ENCODE measurements at regions not wholly inside any gene's neighbourhood (a gene's known extent, or its start where the extent isn't known, plus 50 kb on each side); places are given as distances from the start of the nearest gene placed in this dataset.
A peak's percentile ranks its signal among the peaks of the same experiment; 100 is the strongest.

- H3K4me3 ChIP-seq (ENCODE audit: low read length in 2 of 2), result no peak overlapping the region
- H3K36me3 ChIP-seq (replicated peaks in 1 of 2; ENCODE audit: control insufficient read depth in 2 of 2, insufficient read depth in 2 of 2, low read length in 2 of 2), result no peaks in the 10 kb centered on the region
- H3K9ac ChIP-seq (ENCODE audit: low read depth, low read length, poor library complexity), result no peak overlapping the region
- H2BK15ac ChIP-seq (ENCODE audit: low read length), result no peak overlapping the region
- H2BK12ac ChIP-seq (ENCODE audit: low read length), result no peak overlapping the region
- H2AK5ac ChIP-seq (ENCODE audit: low read depth, low read length), result no peak overlapping the region
- WGBS, 2 donors (ENCODE audit: extremely low coverage in 2 of 2, insufficient read length in 2 of 2, insufficient replicate concordance in 1 of 2), result no CpG with 5 or more reads among the region's 5 CpGs
- no peak overlapping the region for H3K27ac ChIP-seq (replicated peaks; ENCODE audit: low read length)
- no peaks in the 10 kb centered on the region for H3K9me3 ChIP-seq (replicated peaks in 1 of 2; ENCODE audit: control insufficient read depth in 2 of 2, insufficient read depth in 1 of 2, low read depth in 1 of 2, low read length in 2 of 2)
- peak; percentile 18 for DNase-seq (ENCODE audit: low spot score)
- H3K27me3 ChIP-seq (ENCODE audit: control insufficient read depth in 3 of 3, insufficient read depth in 3 of 3, low read depth in 1 of 3, low read length in 3 of 3), result no peaks in the 10 kb centered on the region
- no peak overlapping the region for H3K14ac ChIP-seq (ENCODE audit: low read length)
- no peak overlapping the region for H2AFZ ChIP-seq (ENCODE audit: low read length)
- no peak overlapping the region for H2BK5ac ChIP-seq (ENCODE audit: low read length)
- no peak overlapping the region for H4K8ac ChIP-seq (ENCODE audit: low read depth, low read length)
- no peaks in the 10 kb centered on the region for H3K79me1 ChIP-seq (ENCODE audit: low read depth, low read length)
- H3K4me2 ChIP-seq (ENCODE audit: insufficient read depth, low read length, poor library complexity, severe bottlenecking), result no peak overlapping the region
- H3K18ac ChIP-seq (ENCODE audit: low read length), result no peak overlapping the region
- no peak overlapping the region for H3K4ac ChIP-seq (ENCODE audit: low read length)
- H4K91ac ChIP-seq (ENCODE audit: low read depth, low read length, poor library complexity), result no peak overlapping the region
- H2BK120ac ChIP-seq (ENCODE audit: low read depth, low read length), result no peak overlapping the region
- no peaks in the 10 kb centered on the region for H3K4me1 ChIP-seq (ENCODE audit: control insufficient read depth in 2 of 2, insufficient read depth in 1 of 2, low read depth in 1 of 2, low read length in 2 of 2)
- no peak overlapping the region for H3K23ac ChIP-seq (ENCODE audit: low read depth, low read length, poor library complexity)
Observed at GRCh38 chr5:118611332-118611945, 376.9 kb downstream of the DTWD2 start.

- Histone ChIP-seq H4K91ac (ENCODE audit: low read depth, low read length, poor library complexity) (no peak overlapping the region), H2AK5ac (ENCODE audit: low read depth, low read length) (no peak overlapping the region), H3K9ac (ENCODE audit: low read depth, low read length, poor library complexity) (peak overlapping the region; percentile 24), H3K14ac (ENCODE audit: low read length) (no peak overlapping the region), H2BK12ac (ENCODE audit: low read length) (no peak overlapping the region), H3K18ac (ENCODE audit: low read length) (no peak overlapping the region), H2BK5ac (ENCODE audit: low read length) (no peak overlapping the region), H3K27me3 (ENCODE audit: control insufficient read depth in 3 of 3, insufficient read depth in 3 of 3, low read depth in 1 of 3, low read length in 3 of 3) (peaks cover 0 to 5% (median 0%) of the 10 kb centered on the region in 3 experiments), H3K4me1 (ENCODE audit: control insufficient read depth in 2 of 2, insufficient read depth in 1 of 2, low read depth in 1 of 2, low read length in 2 of 2) (no peaks in the 10 kb centered on the region), H4K8ac (ENCODE audit: low read depth, low read length) (no peak overlapping the region), H2BK120ac (ENCODE audit: low read depth, low read length) (no peak overlapping the region), H3K36me3 (replicated peaks in 1 of 2; ENCODE audit: control insufficient read depth in 2 of 2, insufficient read depth in 2 of 2, low read length in 2 of 2) (no peaks in the 10 kb centered on the region), H3K23ac (ENCODE audit: low read depth, low read length, poor library complexity) (no peak overlapping the region), H2BK15ac (ENCODE audit: low read length) (no peak overlapping the region), H3K79me1 (ENCODE audit: low read depth, low read length) (no peaks in the 10 kb centered on the region), H3K4ac (ENCODE audit: low read length) (no peak overlapping the region), H3K27ac (replicated peaks; ENCODE audit: low read length) (no peak overlapping the region), H3K4me3 (ENCODE audit: low read length in 2 of 2) (no peak overlapping the region), H3K9me3 (replicated peaks in 1 of 2; ENCODE audit: control insufficient read depth in 2 of 2, insufficient read depth in 1 of 2, low read depth in 1 of 2, low read length in 2 of 2) (no peaks in the 10 kb centered on the region), H2AFZ (ENCODE audit: low read length) (no peak overlapping the region), H3K4me2 (ENCODE audit: insufficient read depth, low read length, poor library complexity, severe bottlenecking) (no peak overlapping the region)
- no peak for DNase-seq (ENCODE audit: low spot score)
- no CpG with 5 or more reads among the region's 7 CpGs for WGBS, 2 donors (ENCODE audit: extremely low coverage in 2 of 2, insufficient read length in 2 of 2, insufficient replicate concordance in 1 of 2)
Observed at GRCh38 chr5:118606940-118607339, 381.4 kb downstream of the DTWD2 start.

DNA sequence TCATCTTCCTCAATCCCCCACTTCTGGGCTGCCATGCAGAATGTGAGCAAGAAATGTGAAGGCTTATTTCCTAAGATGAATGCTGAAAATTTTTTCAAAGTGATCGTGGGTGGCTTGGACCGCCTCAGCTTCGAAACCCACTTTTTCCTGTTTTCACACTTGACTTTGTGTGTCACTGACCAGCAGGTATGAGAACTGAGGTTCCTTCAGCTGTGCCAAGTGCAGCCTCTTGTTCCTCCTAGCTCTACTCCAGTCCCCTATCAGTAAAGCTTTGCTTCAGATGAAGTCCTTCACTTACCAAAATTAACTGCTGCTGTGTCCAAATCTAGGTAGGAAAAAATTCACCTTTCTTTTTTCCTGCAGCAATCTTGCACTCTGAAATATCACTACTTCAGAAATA lies 382.6 kb downstream of the DTWD2 start:
- H2AFZ ChIP-seq (ENCODE audit: low read length), result no peak overlapping the region
- H3K18ac ChIP-seq (ENCODE audit: low read length), result no peak overlapping the region
- no peak overlapping the region for H2BK5ac ChIP-seq (ENCODE audit: low read length)
- no peak overlapping the region for H3K14ac ChIP-seq (ENCODE audit: low read length)
- H3K36me3 ChIP-seq (replicated peaks in 1 of 2; ENCODE audit: control insufficient read depth in 2 of 2, insufficient read depth in 2 of 2, low read length in 2 of 2), result no peaks in the 10 kb centered on the region
- H2BK120ac ChIP-seq (ENCODE audit: low read depth, low read length), result no peak overlapping the region
- H3K27me3 ChIP-seq (ENCODE audit: control insufficient read depth in 3 of 3, insufficient read depth in 3 of 3, low read depth in 1 of 3, low read length in 3 of 3), result peaks cover 0 to 5% (median 0%) of the 10 kb centered on the region in 3 experiments
- H2BK15ac ChIP-seq (ENCODE audit: low read length), result no peak overlapping the region
- no peaks in the 10 kb centered on the region for H3K79me1 ChIP-seq (ENCODE audit: low read depth, low read length)
- H3K27ac ChIP-seq (replicated peaks; ENCODE audit: low read length), result no peak overlapping the region
- H4K8ac ChIP-seq (ENCODE audit: low read depth, low read length), result no peak overlapping the region
- H2AK5ac ChIP-seq (ENCODE audit: low read depth, low read length), result no peak overlapping the region
- no peak for DNase-seq (ENCODE audit: low spot score)
- H3K4me2 ChIP-seq (ENCODE audit: insufficient read depth, low read length, poor library complexity, severe bottlenecking), result no peak overlapping the region
- no peak overlapping the region for H3K9ac ChIP-seq (ENCODE audit: low read depth, low read length, poor library complexity)
- no peak overlapping the region for H4K91ac ChIP-seq (ENCODE audit: low read depth, low read length, poor library complexity)
- no peak overlapping the region for H3K23ac ChIP-seq (ENCODE audit: low read depth, low read length, poor library complexity)
- H3K4me3 ChIP-seq (ENCODE audit: low read length in 2 of 2), result no peak overlapping the region
- no peak overlapping the region for H3K4ac ChIP-seq (ENCODE audit: low read length)
- no peaks in the 10 kb centered on the region for H3K9me3 ChIP-seq (replicated peaks in 1 of 2; ENCODE audit: control insufficient read depth in 2 of 2, insufficient read depth in 1 of 2, low read depth in 1 of 2, low read length in 2 of 2)
- no peaks in the 10 kb centered on the region for H3K4me1 ChIP-seq (ENCODE audit: control insufficient read depth in 2 of 2, insufficient read depth in 1 of 2, low read depth in 1 of 2, low read length in 2 of 2)
- H2BK12ac ChIP-seq (ENCODE audit: low read length), result no peak overlapping the region
- no CpG with 5 or more reads among the region's 3 CpGs for WGBS, 2 donors (ENCODE audit: extremely low coverage in 2 of 2, insufficient read length in 2 of 2, insufficient replicate concordance in 1 of 2)

- H2BK5ac ChIP-seq (ENCODE audit: low read length), result no peak overlapping the region
- H2AFZ ChIP-seq (ENCODE audit: low read length), result no peak overlapping the region
- no peak overlapping the region for H4K91ac ChIP-seq (ENCODE audit: low read depth, low read length, poor library complexity)
- H3K79me1 ChIP-seq (ENCODE audit: low read depth, low read length), result no peaks in the 10 kb centered on the region
- no peaks in the 10 kb centered on the region for H3K9me3 ChIP-seq (replicated peaks in 1 of 2; ENCODE audit: control insufficient read depth in 2 of 2, insufficient read depth in 1 of 2, low read depth in 1 of 2, low read length in 2 of 2)
- H3K14ac ChIP-seq (ENCODE audit: low read length), result no peak overlapping the region
- H2BK15ac ChIP-seq (ENCODE audit: low read length), result no peak overlapping the region
- H3K4me1 ChIP-seq (ENCODE audit: control insufficient read depth in 2 of 2, insufficient read depth in 1 of 2, low read depth in 1 of 2, low read length in 2 of 2), result no peaks in the 10 kb centered on the region
- no peak overlapping the region for H3K9ac ChIP-seq (ENCODE audit: low read depth, low read length, poor library complexity)
- peaks cover 0 to 8% (median 0%) of the 10 kb centered on the region in 3 experiments for H3K27me3 ChIP-seq (ENCODE audit: control insufficient read depth in 3 of 3, insufficient read depth in 3 of 3, low read depth in 1 of 3, low read length in 3 of 3)
- no peak overlapping the region for H3K27ac ChIP-seq (replicated peaks; ENCODE audit: low read length)
- DNase-seq (ENCODE audit: low spot score), result no peak
- no CpG with 5 or more reads among the region's 2 CpGs for WGBS, 2 donors (ENCODE audit: extremely low coverage in 2 of 2, insufficient read length in 2 of 2, insufficient replicate concordance in 1 of 2)
- no peak overlapping the region for H3K23ac ChIP-seq (ENCODE audit: low read depth, low read length, poor library complexity)
- no peak overlapping the region for H3K4me3 ChIP-seq (ENCODE audit: low read length in 2 of 2)
- H4K8ac ChIP-seq (ENCODE audit: low read depth, low read length), result no peak overlapping the region
- H2BK120ac ChIP-seq (ENCODE audit: low read depth, low read length), result no peak overlapping the region
- H3K4me2 ChIP-seq (ENCODE audit: insufficient read depth, low read length, poor library complexity, severe bottlenecking), result no peak overlapping the region
- no peak overlapping the region for H3K18ac ChIP-seq (ENCODE audit: low read length)
- no peak overlapping the region for H2BK12ac ChIP-seq (ENCODE audit: low read length)
- H3K36me3 ChIP-seq (replicated peaks in 1 of 2; ENCODE audit: control insufficient read depth in 2 of 2, insufficient read depth in 2 of 2, low read length in 2 of 2), result no peaks in the 10 kb centered on the region
- no peak overlapping the region for H2AK5ac ChIP-seq (ENCODE audit: low read depth, low read length)
- no peak overlapping the region for H3K4ac ChIP-seq (ENCODE audit: low read length)
Observed at GRCh38 chr5:118604106-118604505, 384.2 kb downstream of the DTWD2 start.

All from neuronal stem cell (in vitro differentiated cells).